ENCODE measurements at regions not wholly inside any gene's neighbourhood (a gene's known extent, or its start where the extent isn't known, plus 50 kb on each side); places are given as distances from the start of the nearest gene placed in this dataset.

- TF ChIP-seq CTCF (conservative IDR thresholded peaks at IDR 0.05; ENCODE audit: low read depth, low read length) = peak; percentile 40; the same call in 1 of the 2 replicates
- TF ChIP-seq EZH2 (IDR thresholded peaks at IDR 0.05; ENCODE audit: low read length, unreplicated experiment) = no peak
These were observed 276.3 kb upstream of the TACR3 start for GRCh38 chr4:103996064-103996463.

All from PC-3 (cell line).